Naive thymus-derived CD8-positive, alpha-beta T cell (primary cell): ENCODE measurements at regions not wholly inside any gene's neighbourhood (a gene's known extent, or its start where the extent isn't known, plus 50 kb on each side); places are given as distances from the start of the nearest gene placed in this dataset.

ENCODE experiments used
- ATAC-seq, 2 donors: fragments of 150-1000 bp; cut with Tn5 transposase in 1 of 2; sonication (Bioruptor Pico), chemical (Tn5 transposase) in 1 of 2; 1 replicate in 1 of 2; 2 replicates in 1 of 2; pipeline ENCODE4 v1.10.0; 2021; ENCODE audit warnings: mild to moderate bottlenecking in 2 of 2, moderate library complexity in 2 of 2
- POLR2A ChIA-PET: fragments of 350-600 bp; sonication (Branson Sonifier 250); formaldehyde crosslinking; loops from one replicate; lab custom pipeline; 2021; ENCODE audit warnings: antibody characterized with exemption; lab: Charles Lee
- DNase-seq, 10 donors: peaks; one replicate each; pipeline versions ENCODE4 v3.0.0 to v3.0.0-alpha.2; 2020 to 2022
- H3K27ac Mint-ChIP-seq, 10 donors: one replicate each; pipeline ENCODE4 v1.8.0; 2020 to 2022; ENCODE audit warnings: mild to moderate bottlenecking in 10 of 10, mixed read lengths in 10 of 10, moderate library complexity in 4 of 10, inconsistent platforms in 1 of 10
- H3K27me3 Mint-ChIP-seq, 5 donors: one replicate each; pipeline ENCODE4 v1.8.0; 2021 to 2022; ENCODE audit warnings: mixed read lengths in 5 of 5
- H3K36me3 Mint-ChIP-seq, 3 donors: one replicate each; pipeline ENCODE4 v1.8.0; 2020 to 2022; ENCODE audit warnings: mixed read lengths in 3 of 3, mild to moderate bottlenecking in 2 of 3, inconsistent platforms in 1 of 3
- H3K4me1 Mint-ChIP-seq, 4 donors: one replicate each; pipeline ENCODE4 v1.8.0; 2021 to 2022; ENCODE audit warnings: mixed read lengths in 4 of 4
- H3K4me3 Mint-ChIP-seq, 10 donors: one replicate each; pipeline ENCODE4 v1.8.0; 2020 to 2022; ENCODE audit warnings: mild to moderate bottlenecking in 10 of 10, mixed read lengths in 10 of 10, moderate library complexity in 6 of 10, inconsistent platforms in 1 of 10
- H3K9me3 Mint-ChIP-seq, 9 donors: one replicate each; pipeline ENCODE4 v1.8.0; 2020 to 2022; ENCODE audit warnings: mixed read lengths in 9 of 9, mild to moderate bottlenecking in 3 of 9, inconsistent platforms in 1 of 9, moderate library complexity in 1 of 9

DNA sequence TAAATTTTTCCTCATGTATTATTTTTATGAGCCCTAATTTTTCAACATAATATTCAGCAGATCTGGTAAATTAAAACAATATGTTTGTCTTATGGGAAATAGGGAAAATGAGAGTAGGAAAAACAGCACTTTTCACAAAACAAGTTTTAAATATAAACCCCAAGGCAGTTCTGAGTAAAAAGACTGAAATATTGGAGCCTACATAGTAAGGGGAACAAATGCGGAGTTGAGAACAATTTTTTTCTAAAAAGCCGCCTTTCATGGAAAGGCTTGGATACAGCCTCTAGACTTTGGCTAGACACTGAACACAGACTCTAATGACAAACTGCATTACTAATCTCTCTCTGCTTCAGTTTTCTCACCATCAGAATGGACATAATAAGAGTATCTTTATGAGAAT, 174.1 kb downstream of the NOL4 start:
- POLR2A ChIA-PET = no interaction called here
- Mint-ChIP-seq H3K27me3 (no peaks in the 10 kb centered on the region), H3K9me3 (peaks cover 2 to 34% (median 11%) of the 10 kb centered on the region in 9 donors), H3K27ac (no peak overlapping the region), H3K36me3 (peaks cover 0 to 4% (median 0%) of the 10 kb centered on the region in 3 donors), H3K4me3 (no peak overlapping the region), H3K4me1 (no peaks in the 10 kb centered on the region)
- ATAC-seq (no peak), DNase-seq (no peak)

DNA sequence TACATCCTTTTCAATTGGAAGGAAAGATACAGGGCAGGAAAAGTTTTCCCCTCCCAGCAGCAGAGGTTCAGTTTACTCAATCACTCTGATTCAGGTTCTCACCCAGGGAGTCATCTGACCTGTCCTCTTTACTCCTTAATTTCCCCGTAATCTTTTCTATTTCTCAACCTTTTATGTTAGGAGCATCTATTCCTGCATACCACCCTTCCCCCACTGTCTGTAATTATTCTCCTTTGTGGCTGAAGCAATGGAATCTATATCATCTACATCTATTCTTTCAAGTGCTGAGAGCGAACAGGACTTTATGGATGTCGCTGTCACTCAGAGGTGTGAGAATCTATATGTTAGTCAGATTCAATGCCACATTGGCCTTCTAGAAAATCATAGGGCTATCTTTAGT, 175.2 kb downstream of the NOL4 start:
- POLR2A ChIA-PET = no interaction called here
- Mint-ChIP-seq H3K9me3 (peaks cover 2 to 24% (median 4%) of the 10 kb centered on the region in 9 donors), H3K4me1 (no peaks in the 10 kb centered on the region), H3K27me3 (no peaks in the 10 kb centered on the region), H3K27ac (no peak overlapping the region), H3K4me3 (no peak overlapping the region), H3K36me3 (no peaks in the 10 kb centered on the region)
- DNase-seq (no peak), ATAC-seq (no peak)

DNA sequence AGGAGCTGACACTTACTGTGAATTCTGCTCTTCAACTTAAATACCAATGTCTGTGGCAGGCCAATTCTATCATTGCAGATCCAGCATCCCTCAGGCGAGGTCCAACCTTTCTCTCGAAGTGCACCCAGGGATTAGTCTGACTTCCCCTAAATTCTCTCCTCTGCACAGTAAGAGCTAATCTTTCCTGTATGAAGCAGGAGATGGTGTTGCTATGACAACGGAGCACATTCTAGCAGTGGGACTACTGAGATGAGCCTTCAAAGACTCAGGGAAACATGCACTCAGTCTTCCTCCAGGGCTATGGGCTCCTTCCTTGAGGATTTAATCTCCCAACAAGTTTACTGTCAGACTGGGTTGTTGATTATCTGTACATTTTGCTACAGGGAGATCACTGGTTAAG, 176.3 kb downstream of the NOL4 start:
- Mint-ChIP-seq H3K36me3 (no peaks in the 10 kb centered on the region), H3K27me3 (no peaks in the 10 kb centered on the region)
- POLR2A ChIA-PET = no interaction called here

DNA sequence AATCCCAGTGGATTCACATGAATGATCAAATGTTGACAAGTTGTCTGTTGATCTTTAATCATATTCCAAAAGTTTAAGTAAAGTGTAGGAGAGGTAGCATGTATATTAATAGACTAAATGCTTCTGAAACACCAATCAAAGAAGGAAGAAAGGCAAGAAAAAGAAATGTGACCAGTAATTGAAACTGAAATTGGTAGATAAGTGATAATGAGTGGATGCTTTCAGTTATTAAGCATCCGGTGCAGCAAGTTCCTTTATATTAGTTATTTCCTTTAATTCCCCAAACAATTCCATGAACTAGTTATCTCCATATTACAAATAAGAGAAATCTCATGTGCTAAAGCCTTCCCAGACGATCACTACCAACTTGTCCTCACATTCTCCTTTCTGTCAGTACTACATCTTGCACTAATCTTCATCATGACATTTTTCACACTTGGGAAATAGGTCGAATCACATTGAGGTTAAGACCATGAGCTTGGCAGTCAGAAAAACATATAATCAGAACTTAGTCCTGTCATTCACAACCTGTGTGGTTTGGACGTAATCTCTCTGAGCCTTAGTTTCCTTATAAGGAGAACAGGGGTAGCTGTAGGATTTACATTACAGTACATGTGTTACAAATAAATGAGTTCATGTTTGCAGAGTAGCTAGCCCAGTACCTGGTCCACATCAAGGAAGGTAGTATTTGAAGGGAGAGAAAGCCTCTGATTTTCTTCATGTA, 182.1 kb downstream of the NOL4 start:
- Mint-ChIP-seq H3K27me3 (no peaks in the 10 kb centered on the region), H3K4me1 (peaks cover 0 to 2% (median 0%) of the 10 kb centered on the region in 4 donors), H3K27ac (no peak overlapping the region), H3K36me3 (no peaks in the 10 kb centered on the region), H3K9me3 (peaks cover 0 to 11% (median 3%) of the 10 kb centered on the region in 9 donors), H3K4me3 (no peak overlapping the region)
- POLR2A ChIA-PET = no interaction called here
- ATAC-seq = no peak
- no peak for DNase-seq

More for the DNA sequence above, 176.3 kb downstream of the NOL4 start:
- H3K9me3 Mint-ChIP-seq = peaks cover 0 to 23% (median 3%) of the 10 kb centered on the region in 9 donors
- ATAC-seq (no peak), DNase-seq (no peak)
- no peak overlapping the region for H3K27ac Mint-ChIP-seq
- H3K4me3 Mint-ChIP-seq = no peak overlapping the region
- no peaks in the 10 kb centered on the region for H3K4me1 Mint-ChIP-seq

DNA sequence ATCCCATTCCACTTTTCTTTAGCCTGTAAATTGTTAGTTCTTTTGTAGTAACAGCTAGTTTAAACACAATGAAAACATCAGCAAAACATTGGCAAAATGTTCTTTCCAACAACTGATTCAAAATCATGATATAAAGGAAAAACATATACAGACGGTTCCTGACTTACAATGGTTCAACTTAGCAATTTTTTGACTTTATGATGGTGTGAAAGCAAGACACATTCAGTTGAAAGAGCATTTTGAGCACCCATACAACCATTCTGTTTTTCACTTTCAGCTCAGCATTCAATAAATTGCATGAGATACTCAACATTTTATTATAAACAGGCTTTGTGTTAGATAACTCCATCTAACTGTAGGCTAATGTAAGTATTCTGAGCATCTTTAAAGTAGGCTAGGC, 185.1 kb downstream of the NOL4 start:
- H3K4me1 Mint-ChIP-seq = peaks cover 0 to 2% (median 0%) of the 10 kb centered on the region in 4 donors
- no peak overlapping the region for H3K4me3 Mint-ChIP-seq
- H3K27ac Mint-ChIP-seq = no peak overlapping the region
- DNase-seq (no peak), ATAC-seq (no peak)
- H3K27me3 Mint-ChIP-seq = no peaks in the 10 kb centered on the region
- no peaks in the 10 kb centered on the region for H3K36me3 Mint-ChIP-seq
- POLR2A ChIA-PET = no interaction called here
- H3K9me3 Mint-ChIP-seq = peaks cover 0 to 13% (median 0%) of the 10 kb centered on the region in 9 donors

DNA sequence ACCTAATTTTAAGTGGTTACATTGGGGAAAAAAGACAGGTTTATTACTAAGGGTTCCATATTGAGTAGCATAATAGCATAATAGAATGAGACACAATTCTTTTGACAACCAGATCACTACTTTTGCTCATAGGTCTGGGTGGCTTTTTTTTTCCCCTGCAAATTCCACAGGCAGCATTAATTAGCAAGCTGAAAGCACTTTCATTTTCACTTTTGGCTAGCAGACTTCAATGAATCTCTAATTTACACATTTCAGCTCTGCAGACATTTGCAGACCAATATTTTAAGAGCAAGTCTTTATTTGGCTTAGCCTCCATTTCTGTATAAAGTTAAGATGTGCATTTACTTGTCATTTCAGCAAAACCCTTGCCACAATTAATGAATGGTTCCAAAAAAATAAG, 185.5 kb downstream of the NOL4 start:
- Mint-ChIP-seq H3K36me3 (no peaks in the 10 kb centered on the region), H3K27me3 (no peaks in the 10 kb centered on the region), H3K4me1 (peaks cover 0 to 2% (median 0%) of the 10 kb centered on the region in 4 donors), H3K4me3 (no peak overlapping the region), H3K9me3 (peaks cover 0 to 13% (median 3%) of the 10 kb centered on the region in 9 donors), H3K27ac (no peak overlapping the region)
- POLR2A ChIA-PET = no interaction called here
- ATAC-seq = no peak
- no peak for DNase-seq

DNA sequence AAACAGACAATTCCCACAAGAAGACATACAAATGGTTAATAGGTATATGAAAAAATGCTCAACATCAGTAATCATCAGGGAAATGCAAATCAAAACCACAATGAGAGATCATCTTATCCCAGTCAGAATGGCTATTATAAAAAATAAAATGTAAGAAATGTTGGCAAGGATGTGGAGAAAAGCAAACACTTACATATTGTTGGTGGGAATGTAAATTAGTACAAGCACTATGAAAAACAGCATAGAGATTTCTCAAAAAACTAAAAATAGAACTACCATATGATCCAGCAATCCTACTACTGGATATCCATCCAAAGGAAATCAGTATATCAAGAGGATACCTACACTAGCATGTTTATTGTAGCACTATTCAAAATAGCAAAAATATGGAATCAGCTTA, 186.6 kb downstream of the NOL4 start:
- no peak overlapping the region for H3K4me3 Mint-ChIP-seq
- no peak overlapping the region for H3K27ac Mint-ChIP-seq
- DNase-seq (no peak), ATAC-seq (no peak)
- H3K9me3 Mint-ChIP-seq = peaks cover 0 to 18% (median 9%) of the 10 kb centered on the region in 9 donors
- peaks cover 0 to 2% (median 0%) of the 10 kb centered on the region in 4 donors for H3K4me1 Mint-ChIP-seq
- H3K27me3 Mint-ChIP-seq = no peaks in the 10 kb centered on the region
- POLR2A ChIA-PET = no interaction called here
- no peaks in the 10 kb centered on the region for H3K36me3 Mint-ChIP-seq

DNA sequence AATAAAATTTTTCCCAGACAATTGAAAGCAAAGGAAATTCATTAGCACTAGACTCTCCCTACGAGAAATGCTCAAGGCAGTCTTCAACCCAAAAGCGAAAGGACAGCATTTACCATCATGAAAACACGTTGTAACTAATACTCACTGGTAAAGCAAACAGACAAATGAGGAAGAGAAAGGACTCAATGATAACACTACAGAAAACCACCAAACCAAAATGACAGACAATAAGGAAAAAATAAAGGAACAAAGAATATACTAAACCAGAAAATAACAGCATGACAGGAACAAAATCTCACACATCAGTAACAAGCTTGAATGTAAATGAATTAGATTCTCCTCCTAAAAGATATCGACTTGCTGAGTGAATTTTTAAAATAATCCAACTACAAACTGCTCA, 190.7 kb downstream of the NOL4 start:
- POLR2A ChIA-PET = no interaction called here
- Mint-ChIP-seq H3K27ac (no peak overlapping the region), H3K4me1 (peaks cover 0 to 2% (median 0%) of the 10 kb centered on the region in 4 donors), H3K36me3 (no peaks in the 10 kb centered on the region), H3K4me3 (no peak overlapping the region), H3K9me3 (peaks cover 0 to 22% (median 11%) of the 10 kb centered on the region in 9 donors), H3K27me3 (no peaks in the 10 kb centered on the region)
- no peak for DNase-seq
- ATAC-seq = no peak

DNA sequence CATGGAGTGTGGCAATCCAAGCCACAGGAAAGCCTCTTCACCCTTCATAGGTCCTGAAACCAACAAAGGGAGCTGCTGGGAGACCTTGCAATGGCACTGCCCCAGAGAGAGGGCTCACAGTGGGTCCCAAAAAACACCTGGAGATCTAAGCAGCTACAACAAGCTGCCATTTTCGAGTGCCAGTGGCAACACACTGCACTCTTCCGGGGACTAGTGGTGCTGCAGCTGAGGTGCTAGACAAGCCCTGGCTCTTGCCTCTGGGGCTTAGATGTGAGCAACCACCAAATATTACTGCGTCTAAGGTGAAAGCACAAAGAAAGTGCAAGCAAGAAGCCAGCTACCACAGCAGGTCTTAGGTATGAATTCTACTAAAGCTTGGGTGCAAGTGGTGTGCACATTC, 192.9 kb downstream of the NOL4 start:
- ATAC-seq (no peak), DNase-seq (no peak)
- Mint-ChIP-seq H3K4me3 (no peak overlapping the region), H3K9me3 (peaks cover 0 to 22% (median 11%) of the 10 kb centered on the region in 9 donors), H3K36me3 (no peaks in the 10 kb centered on the region), H3K27ac (no peak overlapping the region), H3K27me3 (no peaks in the 10 kb centered on the region), H3K4me1 (no peaks in the 10 kb centered on the region)
- POLR2A ChIA-PET = no interaction called here

DNA sequence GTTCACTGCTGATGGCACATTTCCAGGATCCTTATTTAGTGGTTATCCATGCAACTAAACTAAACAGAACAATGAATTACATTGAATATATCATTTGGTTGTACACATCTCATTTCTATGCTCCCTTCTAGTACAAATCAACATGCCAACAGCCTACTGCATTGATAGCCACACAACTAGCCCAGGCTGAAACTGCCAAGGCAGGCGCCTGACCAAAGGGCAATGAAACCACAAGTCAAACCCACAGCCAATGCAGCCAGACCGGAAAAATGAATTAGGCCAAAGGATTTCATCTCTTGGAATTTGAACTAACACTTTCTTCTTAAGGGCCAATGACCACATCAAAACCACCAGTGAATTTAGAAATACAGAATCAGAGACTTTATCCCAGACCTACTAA, 196.4 kb downstream of the NOL4 start:
- no peak overlapping the region for H3K4me3 Mint-ChIP-seq
- ATAC-seq (no peak), DNase-seq (no peak)
- peaks cover 0 to 15% (median 4%) of the 10 kb centered on the region in 9 donors for H3K9me3 Mint-ChIP-seq
- H3K27ac Mint-ChIP-seq = no peak overlapping the region
- H3K36me3 Mint-ChIP-seq = no peaks in the 10 kb centered on the region
- no peaks in the 10 kb centered on the region for H3K27me3 Mint-ChIP-seq
- H3K4me1 Mint-ChIP-seq = no peaks in the 10 kb centered on the region
- POLR2A ChIA-PET = no interaction called here

DNA sequence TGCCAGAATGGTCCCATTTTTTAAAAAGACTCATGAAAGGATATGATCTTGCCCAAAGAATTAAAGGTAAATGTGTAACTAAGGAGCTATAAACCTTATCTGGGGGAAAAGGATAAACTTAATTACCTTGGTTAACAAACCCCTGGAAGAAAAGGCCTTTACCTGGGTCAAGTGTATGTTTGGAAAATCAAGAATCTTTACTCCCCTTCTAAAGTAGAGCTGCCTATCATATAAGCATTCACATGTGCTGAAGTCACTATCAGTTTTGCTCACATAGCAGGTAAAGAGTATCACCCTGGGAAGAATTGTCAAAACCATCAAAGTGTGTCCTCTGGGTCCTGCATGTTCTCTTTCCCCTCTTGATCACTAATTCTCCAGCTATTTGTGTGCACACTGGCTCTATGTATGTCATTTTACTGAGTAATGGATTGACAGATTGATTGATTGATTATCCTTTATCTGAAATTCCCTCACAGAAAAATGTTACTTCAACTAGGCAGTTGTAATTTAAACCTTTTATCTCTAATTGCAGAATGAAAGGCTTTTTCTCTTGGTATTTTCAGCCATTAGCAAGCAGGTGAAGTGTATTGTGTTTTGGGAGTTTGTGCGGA, 199.4 kb downstream of the NOL4 start:
- no peak for ATAC-seq
- POLR2A ChIA-PET = no interaction called here
- H3K27me3 Mint-ChIP-seq = no peaks in the 10 kb centered on the region
- peaks cover 0 to 18% (median 6%) of the 10 kb centered on the region in 9 donors for H3K9me3 Mint-ChIP-seq
- no peaks in the 10 kb centered on the region for H3K36me3 Mint-ChIP-seq
- no peaks in the 10 kb centered on the region for H3K4me1 Mint-ChIP-seq
- H3K4me3 Mint-ChIP-seq = no peak overlapping the region
- no peak overlapping the region for H3K27ac Mint-ChIP-seq
- DNase-seq = no peak

DNA sequence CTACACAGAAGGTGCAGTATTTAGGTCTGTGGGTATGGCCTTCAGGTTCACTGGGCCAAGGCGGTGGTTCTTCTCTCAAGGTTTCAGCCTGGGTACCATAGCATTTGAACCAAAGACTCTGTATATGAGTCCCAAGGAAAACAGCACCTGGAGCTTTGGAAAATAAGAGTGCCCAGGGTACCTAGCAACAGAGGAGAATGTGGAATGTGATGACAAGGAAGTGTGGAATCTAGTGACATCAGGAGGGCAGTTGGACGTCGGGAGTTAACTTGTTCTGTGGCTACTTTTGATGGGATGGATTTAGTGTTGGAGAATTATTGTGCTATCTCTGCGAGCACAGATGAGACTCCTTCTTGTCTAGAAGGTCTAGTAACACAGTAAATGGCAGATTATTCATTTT, 201.2 kb downstream of the NOL4 start:
- Mint-ChIP-seq H3K36me3 (no peaks in the 10 kb centered on the region), H3K9me3 (peaks cover 0 to 18% (median 6%) of the 10 kb centered on the region in 9 donors), H3K4me1 (no peaks in the 10 kb centered on the region), H3K27me3 (no peaks in the 10 kb centered on the region), H3K4me3 (no peak overlapping the region), H3K27ac (no peak overlapping the region)
- POLR2A ChIA-PET = no interaction called here
- DNase-seq = no peak
- ATAC-seq = no peak

DNA sequence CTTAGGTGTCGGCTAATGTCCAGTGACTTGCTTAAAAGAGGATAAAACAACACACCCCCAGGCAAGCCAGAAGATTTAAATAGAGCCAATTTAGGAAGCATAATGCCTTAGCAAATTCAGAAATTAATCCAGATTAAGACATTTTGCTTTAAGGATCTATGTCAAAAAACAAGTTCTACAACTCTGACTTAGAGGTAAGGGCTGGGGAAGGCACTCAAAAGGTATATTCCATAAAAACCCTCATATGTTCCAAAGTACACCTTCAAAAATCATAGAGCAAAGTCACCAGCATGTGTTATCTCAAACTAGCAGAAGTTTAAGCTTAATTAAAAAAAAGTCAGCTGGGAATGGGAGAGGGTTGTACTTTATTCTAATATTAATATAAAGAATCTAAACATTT, 206.4 kb downstream of the NOL4 start:
- Mint-ChIP-seq H3K27ac (no peak overlapping the region), H3K4me1 (no peaks in the 10 kb centered on the region), H3K36me3 (no peaks in the 10 kb centered on the region), H3K9me3 (peaks cover 0 to 11% (median 0%) of the 10 kb centered on the region in 9 donors), H3K27me3 (no peaks in the 10 kb centered on the region), H3K4me3 (no peak overlapping the region)
- ATAC-seq (no peak), DNase-seq (no peak)
- POLR2A ChIA-PET = no interaction called here
